Germinal center (tissue), 1 donor: ENCODE measurements at regions not wholly inside any gene's neighbourhood (a gene's known extent, or its start where the extent isn't known, plus 50 kb on each side); places are given as distances from the start of the nearest gene placed in this dataset.

Source experiments
- DNase-seq: peaks from one replicate; pipeline ENCODE4 v3.0.0; 2012; ENCODE audit warnings: mixed read lengths, low spot score

GRCh38 chr12:125434131-125434530 is 368.9 kb downstream of the AACS start:
- no peak for DNase-seq

GRCh38 chr12:125434936-125435443 is 369.8 kb downstream of the AACS start:
- peak; percentile 34 for DNase-seq

GRCh38 chr12:125435871-125436270 is 370.6 kb downstream of the AACS start:
- DNase-seq, result no peak

GRCh38 chr12:125436686-125437085 is 371.5 kb downstream of the AACS start:
- no peak for DNase-seq

GRCh38 chr12:125440399-125440798 is 375.2 kb downstream of the AACS start:
- DNase-seq, result no peak

- DNase-seq, result no peak
Observed at GRCh38 chr12:125443341-125443740, 378.1 kb downstream of the AACS start.

- no peak for DNase-seq
Observed at GRCh38 chr12:125451408-125451807, 386.2 kb downstream of the AACS start.

GRCh38 chr12:125453751-125454150 is 388.5 kb downstream of the AACS start:
- DNase-seq, result no peak

- no peak for DNase-seq
Observed at GRCh38 chr12:125454291-125454690, 389.1 kb downstream of the AACS start.

- DNase-seq, result no peak
Observed at GRCh38 chr12:125454786-125455480, 389.7 kb downstream of the AACS start.

- DNase-seq, result no peak
Observed at GRCh38 chr12:125455556-125455955, 390.3 kb downstream of the AACS start.

- DNase-seq, result no peak
Observed at GRCh38 chr12:125458552-125459268, 393.5 kb downstream of the AACS start.

GRCh38 chr12:125461831-125462230 is 396.6 kb downstream of the AACS start:
- DNase-seq, result no peak

GRCh38 chr12:125463386-125463785 is 398.2 kb downstream of the AACS start:
- DNase-seq, result no peak

GRCh38 chr12:125467363-125467762 is 402.1 kb downstream of the AACS start:
- no peak for DNase-seq

- no peak for DNase-seq
Observed at GRCh38 chr12:125469683-125470082, 404.4 kb downstream of the AACS start.

- no peak for DNase-seq
Observed at GRCh38 chr12:125470838-125471783, 405.9 kb downstream of the AACS start.

GRCh38 chr12:125473501-125473900 is 408.3 kb downstream of the AACS start:
- no peak for DNase-seq

- no peak for DNase-seq
Observed at GRCh38 chr12:125487336-125487735, 422.1 kb downstream of the AACS start.

GRCh38 chr12:125491553-125491952 is 426.3 kb downstream of the AACS start:
- DNase-seq, result no peak

- DNase-seq, result no peak
Observed at GRCh38 chr12:125492354-125493270, 427.4 kb downstream of the AACS start.
